ENCODE measurements at regions not wholly inside any gene's neighbourhood (a gene's known extent, or its start where the extent isn't known, plus 50 kb on each side); places are given as distances from the start of the nearest gene placed in this dataset.

GRCh38 chr6:4598384-4598995 is 177.7 kb upstream of the CDYL start:
- no peak for TF ChIP-seq MYC (IDR thresholded peaks at IDR 0.05; ENCODE audit: low read depth, low read length)
- peak; percentile 35 for TF ChIP-seq FOS (IDR thresholded peaks at IDR 0.05; ENCODE audit: borderline replicate concordance, insufficient read depth, low read length)
- Histone ChIP-seq H3K36me3 (ENCODE audit: control insufficient read depth in 2 of 2, extremely low read depth in 1 of 2, insufficient read depth in 2 of 2, low read length in 2 of 2) (no peaks in the 10 kb centered on the region), H3K4me2 (ENCODE audit: insufficient read depth, low read length) (peak overlapping the region; percentile 41), H3K9me1 (replicated peaks; ENCODE audit: control insufficient read depth, extremely low read depth, insufficient read depth, low read length) (no peaks in the 10 kb centered on the region), H3K79me2 (ENCODE audit: control insufficient read depth, insufficient read depth, low read length) (no peaks in the 10 kb centered on the region), H3K9me3 (replicated peaks; ENCODE audit: control insufficient read depth, insufficient read depth, low read length) (no peaks in the 10 kb centered on the region), H3K27ac (ENCODE audit: insufficient read depth, low read depth, low read length) (peak overlapping the region; percentile 63), H2AFZ (ENCODE audit: low read depth, low read length) (peak overlapping the region; percentile 53), H3K4me1 (ENCODE audit: control insufficient read depth, extremely low read depth, insufficient read depth, low read length) (peaks cover 24% of the 10 kb centered on the region), H4K20me1 (replicated peaks; ENCODE audit: control insufficient read depth, extremely low read depth, insufficient read depth, low read length) (no peaks in the 10 kb centered on the region), H3K9ac (replicated peaks; ENCODE audit: extremely low read depth, insufficient read depth, low read length) (no peak overlapping the region), H3K4me3 (replicated peaks in 1 of 3; ENCODE audit: insufficient read depth in 1 of 3, low read depth in 1 of 3, low read length in 3 of 3) (no peak overlapping the region), H3K27me3 (ENCODE audit: control insufficient read depth in 2 of 2, insufficient read depth in 2 of 2, low read length in 2 of 2) (no peaks in the 10 kb centered on the region)
- DNase-seq (ENCODE audit: low read depth, low spot score) (peak; percentile 55), FAIRE-seq (peak; percentile 86)
- intact Hi-C loops (cut with micrococcal nuclease) (no loop called here), dilution Hi-C loops (cut with MboI; ENCODE audit: extremely low pct_ligation_motif_present, low sequenced_read_pairs) (no loop called here)
- CTCF ChIA-PET = no interaction called here
- POLR2A ChIA-PET = no interaction called here
- no TSS peak for BruUV-seq (replicated peaks)

DNA sequence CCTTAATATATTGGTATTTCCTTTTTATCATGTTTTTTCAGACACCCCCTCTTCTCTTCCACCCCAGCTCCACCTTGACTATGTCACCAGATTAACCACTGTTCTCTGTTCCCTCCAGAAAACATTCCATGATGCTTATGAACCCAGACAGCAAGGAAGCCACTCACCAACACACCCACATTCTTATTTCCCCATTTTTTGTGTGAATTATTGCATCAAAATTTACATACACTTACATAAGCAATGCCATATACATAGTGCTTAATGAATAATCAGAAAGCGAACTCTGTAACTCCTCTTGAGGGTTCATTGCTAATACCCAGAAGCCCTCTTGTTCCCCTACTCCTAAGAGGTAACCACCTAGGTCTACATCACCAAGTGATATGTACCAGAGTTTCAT is 182.3 kb upstream of the CDYL start:
- TF ChIP-seq POLR2AphosphoS5 (IDR thresholded peaks at IDR 0.05; ENCODE audit: insufficient read depth, low read depth, low read length) = no peak
- TF ChIP-seq EZH2 (IDR thresholded peaks at IDR 0.05; ENCODE audit: borderline replicate concordance, low read depth, low read length, severe bottlenecking) = no peak
- TF ChIP-seq, protein P1, sequence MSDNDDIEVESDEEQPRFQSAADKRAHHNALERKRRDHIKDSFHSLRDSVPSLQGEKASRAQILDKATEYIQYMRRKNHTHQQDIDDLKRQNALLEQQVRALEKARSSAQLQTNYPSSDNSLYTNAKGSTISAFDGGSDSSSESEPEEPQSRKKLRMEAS (IDR thresholded peaks at IDR 0.05; ENCODE audit: insufficient read depth, insufficient read length) = no peak
- TF ChIP-seq GATA2 (IDR thresholded peaks at IDR 0.05; ENCODE audit: insufficient read depth, insufficient read length, low read depth, low read length) = no peak
- TF ChIP-seq, protein P2, sequence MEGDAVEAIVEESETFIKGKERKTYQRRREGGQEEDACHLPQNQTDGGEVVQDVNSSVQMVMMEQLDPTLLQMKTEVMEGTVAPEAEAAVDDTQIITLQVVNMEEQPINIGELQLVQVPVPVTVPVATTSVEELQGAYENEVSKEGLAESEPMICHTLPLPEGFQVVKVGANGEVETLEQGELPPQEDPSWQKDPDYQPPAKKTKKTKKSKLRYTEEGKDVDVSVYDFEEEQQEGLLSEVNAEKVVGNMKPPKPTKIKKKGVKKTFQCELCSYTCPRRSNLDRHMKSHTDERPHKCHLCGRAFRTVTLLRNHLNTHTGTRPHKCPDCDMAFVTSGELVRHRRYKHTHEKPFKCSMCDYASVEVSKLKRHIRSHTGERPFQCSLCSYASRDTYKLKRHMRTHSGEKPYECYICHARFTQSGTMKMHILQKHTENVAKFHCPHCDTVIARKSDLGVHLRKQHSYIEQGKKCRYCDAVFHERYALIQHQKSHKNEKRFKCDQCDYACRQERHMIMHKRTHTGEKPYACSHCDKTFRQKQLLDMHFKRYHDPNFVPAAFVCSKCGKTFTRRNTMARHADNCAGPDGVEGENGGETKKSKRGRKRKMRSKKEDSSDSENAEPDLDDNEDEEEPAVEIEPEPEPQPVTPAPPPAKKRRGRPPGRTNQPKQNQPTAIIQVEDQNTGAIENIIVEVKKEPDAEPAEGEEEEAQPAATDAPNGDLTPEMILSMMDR (IDR thresholded peaks at IDR 0.05; ENCODE audit: extremely low read depth in 1 of 2, insufficient read depth in 1 of 2, low read depth in 1 of 2, low read length in 2 of 2) = no peak
- TF ChIP-seq JUN (IDR thresholded peaks at IDR 0.05; ENCODE audit: borderline replicate concordance, insufficient read depth, insufficient read length, low read depth) = no peak

More for the DNA sequence above, 182.3 kb upstream of the CDYL start:
- intact Hi-C loops (cut with micrococcal nuclease) (no loop called here), dilution Hi-C loops (cut with MboI; ENCODE audit: extremely low pct_ligation_motif_present, low sequenced_read_pairs) (no loop called here)
- no peak overlapping the region for H2AFZ ChIP-seq (ENCODE audit: low read depth, low read length)
- peaks cover 10% of the 10 kb centered on the region for H3K4me1 ChIP-seq (ENCODE audit: control insufficient read depth, extremely low read depth, insufficient read depth, low read length)
- ChIA-PET POLR2A (no interaction called here), CTCF (interaction anchor here (1.3 kb wide), 1 partner anchor 12 kb away, joined by 3 read pairs; no protein-coding TSS in a partner anchor)
- no peak overlapping the region for H3K27ac ChIP-seq (ENCODE audit: insufficient read depth, low read depth, low read length)
- no peak overlapping the region for H3K9ac ChIP-seq (replicated peaks; ENCODE audit: extremely low read depth, insufficient read depth, low read length)
- no peaks in the 10 kb centered on the region for H3K36me3 ChIP-seq (ENCODE audit: control insufficient read depth in 2 of 2, extremely low read depth in 1 of 2, insufficient read depth in 2 of 2, low read length in 2 of 2)
- no peaks in the 10 kb centered on the region for H3K27me3 ChIP-seq (ENCODE audit: control insufficient read depth in 2 of 2, insufficient read depth in 2 of 2, low read length in 2 of 2)
- H3K9me1 ChIP-seq (replicated peaks; ENCODE audit: control insufficient read depth, extremely low read depth, insufficient read depth, low read length) = no peaks in the 10 kb centered on the region
- H3K79me2 ChIP-seq (ENCODE audit: control insufficient read depth, insufficient read depth, low read length) = no peaks in the 10 kb centered on the region
- H4K20me1 ChIP-seq (replicated peaks; ENCODE audit: control insufficient read depth, extremely low read depth, insufficient read depth, low read length) = no peaks in the 10 kb centered on the region
- no peak overlapping the region for H3K4me2 ChIP-seq (ENCODE audit: insufficient read depth, low read length)
- FAIRE-seq = no peak
- H3K9me3 ChIP-seq (replicated peaks; ENCODE audit: control insufficient read depth, insufficient read depth, low read length) = no peaks in the 10 kb centered on the region
- H3K4me3 ChIP-seq (replicated peaks in 1 of 3; ENCODE audit: insufficient read depth in 1 of 3, low read depth in 1 of 3, low read length in 3 of 3) = no peak overlapping the region
- BruUV-seq (replicated peaks) = no TSS peak
- no peak for DNase-seq (ENCODE audit: low read depth, low spot score)
